Panc1 (cell line): ENCODE measurements at regions not wholly inside any gene's neighbourhood (a gene's known extent, or its start where the extent isn't known, plus 50 kb on each side); places are given as distances from the start of the nearest gene placed in this dataset.
A peak's percentile ranks its signal among the peaks of the same experiment; 100 is the strongest.
"Not testable (repeated sequence)": the region's sequence is repeated elsewhere in the genome, so short reads cannot be mapped to it uniquely, and the experiment has no call there.

Source experiments
- ATAC-seq: fragments of 200-7000 bp; cut with Tn5 transposase; 2 replicates; pipeline ENCODE4 v1.9.1; 2020; ENCODE audit warnings: mild to moderate bottlenecking, moderate library complexity
- BruUV-seq: library from RNA; stranded (reverse); fragments of 400-500 nt; replicated peaks from 2 replicates; lab custom pipeline; 2021; lab: Mats Ljungman, UMichigan
- CTCF ChIA-PET: fragments of 300-600 bp; sonication (Branson Sonifier 250); formaldehyde crosslinking; loops from one replicate; lab custom pipeline; 2022; ENCODE audit warnings: antibody characterized with exemption; lab: Charles Lee
- POLR2A ChIA-PET: fragments of 300-600 bp; sonication (Branson Sonifier 250); formaldehyde crosslinking; loops from one replicate; lab custom pipeline; 2022; ENCODE audit warnings: antibody characterized with exemption; lab: Charles Lee
- DNase-seq: peaks from one replicate; pipeline ENCODE4 v3.0.0-alpha.2; 2010; ENCODE audit warnings: low read depth, low spot score
- H3K27ac ChIP-seq: 2 replicates; pipeline ENCODE4 v1.5.1; 2011; ENCODE audit warnings: mild to moderate bottlenecking, low read length, inconsistent platforms
- H3K27me3 ChIP-seq: fragments of 200-500 bp; sonication (Bioruptor generic); 2 replicates; pipeline ENCODE4 v1.6.0; 2014; ENCODE audit warnings: low read length, inconsistent platforms; ENCODE audit not compliant: control insufficient read depth, insufficient read depth
- H3K36me3 ChIP-seq: fragments of 200-500 bp; sonication (Bioruptor generic); 2 replicates; pipeline ENCODE4 v1.5.1; 2014; ENCODE audit warnings: inconsistent platforms, mild to moderate bottlenecking, low read length, moderate library complexity; ENCODE audit not compliant: control insufficient read depth, insufficient read depth
- H3K4me1 ChIP-seq: 2 replicates; pipeline ENCODE4 v1.5.1; 2011; ENCODE audit warnings: inconsistent platforms, mild to moderate bottlenecking, low read length, moderate library complexity; ENCODE audit not compliant: control insufficient read depth, insufficient read depth
- H3K4me3 ChIP-seq, 2 experiments: 2 replicates each; pipeline ENCODE4 v1.5.1; 2011 to 2012; ENCODE audit warnings: low read depth in 2 of 2, low read length in 2 of 2, mild to moderate bottlenecking in 2 of 2, inconsistent platforms in 1 of 2, moderate library complexity in 1 of 2
- H3K9me3 ChIP-seq: fragments of 200-500 bp; sonication (Bioruptor generic); 2 replicates; pipeline ENCODE4 v1.5.1; 2014; ENCODE audit warnings: low read depth, mild to moderate bottlenecking, inconsistent platforms, low read length, moderate library complexity; ENCODE audit not compliant: control insufficient read depth, insufficient read depth
- in situ Hi-C: cut with HindIII; loops from 2 replicates; pipeline ENCODE4 v1.10.0; 2016; ENCODE audit warnings: low sequenced_read_pairs, low pct_unique_long_range_greater_than_20kb
- intact Hi-C: fragments of 100-400 bp; cut with micrococcal nuclease; formaldehyde crosslinking; loops from one replicate; pipeline ENCODE4 v1.10.0; 2022; ENCODE audit not compliant: unreplicated experiment

DNA sequence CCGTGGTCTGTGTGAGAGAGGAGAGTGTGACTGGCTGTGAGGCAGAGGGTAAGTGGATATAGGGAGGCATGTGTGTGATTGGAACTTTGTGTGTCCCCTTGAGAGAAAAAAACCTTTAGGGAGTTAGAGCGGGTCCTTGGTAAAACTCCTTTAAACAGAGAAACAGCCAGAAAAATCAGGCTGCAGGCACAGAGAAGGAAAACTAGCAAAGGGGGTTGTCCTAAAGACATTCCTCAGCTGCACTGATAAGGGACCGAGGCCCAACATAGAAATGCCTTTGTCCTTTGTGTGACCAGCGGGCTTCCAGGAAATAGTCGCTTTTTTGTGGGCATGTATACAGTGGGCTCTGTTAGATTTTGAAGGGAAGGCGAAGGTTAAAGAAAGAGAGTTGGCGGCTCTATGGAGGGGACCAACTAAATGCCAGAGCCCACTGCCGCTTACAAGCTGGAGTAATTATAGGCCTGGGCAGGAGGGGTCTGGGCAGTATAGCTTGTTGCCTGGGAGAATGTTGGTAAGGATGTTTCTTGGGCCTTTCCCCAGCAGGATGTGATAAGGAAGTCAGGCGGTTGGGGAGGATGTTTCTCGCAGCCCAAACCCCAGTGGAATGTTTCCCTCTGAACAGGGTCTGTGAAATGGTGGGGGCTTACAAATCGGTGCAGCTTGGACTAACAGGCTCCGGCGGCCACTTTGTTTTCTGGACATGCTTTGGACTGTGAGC, 313.7 kb upstream of the ZNF337 start:
- ATAC-seq, CTCF ChIA-PET, H3K4me1 ChIP-seq, H3K27me3 ChIP-seq, in situ Hi-C loops, BruUV-seq, H3K27ac ChIP-seq, POLR2A ChIA-PET, intact Hi-C loops, DNase-seq, H3K9me3 ChIP-seq, H3K36me3 ChIP-seq: not testable (repeated sequence)
- peak overlapping the region in 1 of 2 experiments; percentile 33; a peak in 1 of 4 replicates for H3K4me3 ChIP-seq

DNA sequence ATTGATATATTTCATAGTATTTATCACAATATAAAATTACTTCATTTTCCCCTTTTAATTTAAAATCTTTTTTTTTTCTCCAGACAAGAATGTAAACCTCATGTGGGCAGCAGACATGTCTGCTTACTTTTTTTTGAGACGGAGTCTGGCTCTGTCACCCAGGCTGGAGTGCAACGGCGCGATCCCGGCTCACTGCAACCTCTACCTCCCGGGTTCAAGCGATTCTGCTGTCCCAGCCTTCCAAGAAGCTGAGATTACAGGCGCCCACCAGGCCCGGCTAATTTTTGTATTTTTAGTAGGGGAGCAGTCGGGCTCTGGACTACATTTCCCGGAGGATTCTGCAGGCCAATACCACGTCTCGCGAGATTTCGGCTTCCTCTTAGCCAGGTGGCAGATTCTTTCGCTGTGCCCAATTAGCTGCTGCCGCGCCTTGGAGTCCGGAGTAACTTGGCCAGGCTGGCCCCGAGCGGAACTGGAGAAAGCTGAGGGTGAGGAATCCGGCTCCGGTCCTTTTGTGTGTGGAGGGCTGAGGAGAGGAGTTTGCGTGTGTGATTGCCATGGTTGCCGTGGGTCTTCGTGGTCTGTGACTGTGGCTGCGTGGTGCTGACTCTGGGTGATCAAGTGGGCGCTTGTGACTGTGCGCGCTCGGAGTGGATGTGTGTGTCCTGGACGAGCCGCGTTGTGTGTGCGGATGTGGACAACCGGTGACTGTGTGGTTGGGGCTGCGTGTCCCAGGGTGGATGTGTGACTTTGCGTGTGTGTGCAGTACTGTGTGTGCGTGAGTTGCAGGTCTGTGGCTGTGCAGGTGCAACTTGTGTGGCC, 313.0 kb upstream of the ZNF337 start:
- POLR2A ChIA-PET, H3K27ac ChIP-seq, intact Hi-C loops, H3K36me3 ChIP-seq, DNase-seq, in situ Hi-C loops, H3K27me3 ChIP-seq, H3K9me3 ChIP-seq, H3K4me1 ChIP-seq, CTCF ChIA-PET, ATAC-seq, BruUV-seq: not testable (repeated sequence)
- peak overlapping the region in 1 of 2 experiments; percentile 33; a peak in 1 of 4 replicates for H3K4me3 ChIP-seq

DNA sequence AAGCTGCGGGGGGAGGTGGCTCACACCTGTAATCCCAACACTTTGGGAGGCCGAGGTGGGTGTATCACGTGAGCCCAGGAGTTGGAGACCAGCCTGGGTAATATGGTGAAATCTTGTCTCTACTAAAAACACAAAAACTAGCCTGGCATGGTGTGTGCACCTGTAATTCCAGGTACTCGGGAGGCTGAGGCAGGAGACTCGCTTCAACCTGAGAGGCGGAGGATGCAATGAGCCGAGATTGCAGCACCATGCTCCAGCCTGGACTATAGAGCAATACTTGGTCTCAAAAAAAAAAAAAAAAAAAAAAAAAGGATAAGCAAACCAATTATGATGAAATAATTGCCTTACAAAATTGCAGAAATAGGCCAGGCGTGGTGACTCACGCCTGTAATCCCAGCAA, 311.4 kb upstream of the ZNF337 start:
- DNase-seq, intact Hi-C loops, POLR2A ChIA-PET, H3K36me3 ChIP-seq, H3K9me3 ChIP-seq, in situ Hi-C loops, CTCF ChIA-PET, H3K4me3 ChIP-seq, H3K27me3 ChIP-seq, H3K27ac ChIP-seq, ATAC-seq, BruUV-seq, H3K4me1 ChIP-seq: not testable (repeated sequence)

DNA sequence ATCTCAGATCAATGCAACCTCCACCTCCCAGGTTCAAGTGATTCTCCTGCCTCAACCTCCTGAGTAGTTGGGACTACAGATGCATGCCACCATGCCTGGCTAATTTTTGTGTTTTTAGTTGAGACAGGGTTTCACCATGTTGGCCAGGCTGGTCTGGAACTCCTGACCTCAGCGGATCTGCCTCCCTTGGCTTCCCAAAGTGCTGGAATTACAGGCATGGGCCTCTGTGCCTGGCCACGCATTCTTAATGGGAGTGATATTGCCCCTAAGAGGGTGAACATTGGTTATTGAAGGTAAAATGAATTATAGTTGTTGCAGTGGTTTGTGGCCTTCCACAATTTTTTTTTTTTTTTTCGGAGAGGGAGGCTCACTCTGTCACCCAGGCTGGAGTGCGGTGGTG, 309.5 kb upstream of the ZNF337 start:
- H3K27me3 ChIP-seq, DNase-seq, H3K27ac ChIP-seq, CTCF ChIA-PET, intact Hi-C loops, POLR2A ChIA-PET, ATAC-seq, BruUV-seq, H3K4me3 ChIP-seq, H3K4me1 ChIP-seq, H3K36me3 ChIP-seq, in situ Hi-C loops, H3K9me3 ChIP-seq: not testable (repeated sequence)

DNA sequence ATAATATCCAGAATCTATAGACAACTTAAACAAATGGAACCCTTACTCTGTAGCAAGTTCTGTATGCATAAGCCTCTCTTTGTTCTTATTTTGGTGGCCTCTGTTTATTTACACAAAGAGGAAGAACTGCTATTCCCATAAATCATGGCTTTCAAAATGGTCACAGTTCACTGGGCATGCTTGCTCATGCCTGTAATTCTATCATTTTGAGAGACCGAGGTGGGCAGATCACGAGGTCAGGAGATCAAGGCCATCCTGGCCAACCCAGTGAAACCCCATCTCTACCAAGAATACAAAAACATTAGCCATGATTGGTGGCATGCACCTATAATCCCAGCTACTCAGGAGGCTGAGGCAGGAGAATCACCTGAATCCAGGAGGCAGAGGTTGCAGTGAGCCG, 307.3 kb upstream of the ZNF337 start:
- H3K36me3 ChIP-seq, POLR2A ChIA-PET, H3K9me3 ChIP-seq, DNase-seq, H3K27me3 ChIP-seq, ATAC-seq, in situ Hi-C loops, H3K4me1 ChIP-seq, H3K4me3 ChIP-seq, BruUV-seq, intact Hi-C loops, H3K27ac ChIP-seq, CTCF ChIA-PET: not testable (repeated sequence)

DNA sequence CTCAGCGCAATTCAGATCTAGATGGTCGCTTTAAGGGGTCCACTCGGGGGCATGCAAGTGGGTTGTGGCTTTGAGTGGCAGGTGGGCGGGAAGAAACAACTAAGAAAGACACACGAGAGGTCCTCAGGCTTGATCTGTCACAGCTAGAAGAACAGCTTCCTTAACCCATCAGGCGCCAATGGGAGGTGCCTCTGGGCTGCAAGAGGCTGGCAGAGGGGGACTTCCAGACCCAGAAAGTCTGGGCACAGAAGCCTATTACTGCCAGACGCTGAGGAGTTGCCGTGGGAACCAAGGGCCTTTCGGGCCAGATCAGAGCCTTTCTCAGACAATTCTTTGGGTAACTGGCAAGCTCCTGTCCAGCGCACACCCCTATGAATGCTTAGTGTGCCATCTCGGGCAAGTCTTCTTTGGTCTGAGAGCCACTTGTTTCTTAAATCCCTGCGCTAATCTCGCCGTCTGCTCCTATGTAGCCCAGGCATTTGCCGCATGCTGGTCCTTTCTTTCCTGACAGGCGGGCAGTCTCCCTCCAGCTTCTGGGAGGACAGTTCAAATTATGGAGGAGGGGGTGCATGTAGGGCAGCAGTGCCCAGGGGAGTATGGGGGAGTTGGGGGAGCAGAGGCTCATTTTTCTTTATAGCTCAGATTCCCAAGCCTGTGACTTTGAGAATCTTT, 300.9 kb upstream of the ZNF337 start:
- BruUV-seq, H3K27me3 ChIP-seq, ATAC-seq, H3K36me3 ChIP-seq, POLR2A ChIA-PET, H3K4me1 ChIP-seq, H3K9me3 ChIP-seq, H3K27ac ChIP-seq, CTCF ChIA-PET, in situ Hi-C loops, DNase-seq, H3K4me3 ChIP-seq, intact Hi-C loops: not testable (repeated sequence)
